ENCODE measurements at regions not wholly inside any gene's neighbourhood (a gene's known extent, or its start where the extent isn't known, plus 50 kb on each side); places are given as distances from the start of the nearest gene placed in this dataset.
A peak's percentile ranks its signal among the peaks of the same experiment; 100 is the strongest.

GRCh38 chr2:88855620-88856408, 164.3 kb downstream of the RPIA start:
- no peaks in the 10 kb centered on the region for H3K36me3 ChIP-seq (ENCODE audit: control insufficient read depth, insufficient read depth, low read length)
- no peaks in the 10 kb centered on the region for H3K36me3 Mint-ChIP-seq (ENCODE audit: insufficient read depth, unreplicated experiment)
- BruUV-seq (replicated peaks): no TSS peak
- no peak overlapping the region for H3K4me3 ChIP-seq (ENCODE audit: low read depth, low read length)
- peaks cover 10% of the 10 kb centered on the region for H3K27me3 Mint-ChIP-seq (ENCODE audit: insufficient read depth, unreplicated experiment)
- ChIA-PET POLR2A (interaction anchor here (0.6 kb wide), 1 partner anchor 304 kb away, joined by 4 read pairs; no protein-coding TSS in a partner anchor), CTCF (no interaction called here)
- no peak overlapping the region for H3K27ac Mint-ChIP-seq (ENCODE audit: unreplicated experiment)
- H3K9me3 Mint-ChIP-seq (ENCODE audit: unreplicated experiment): no peaks in the 10 kb centered on the region
- H3K4me3 Mint-ChIP-seq (ENCODE audit: unreplicated experiment): no peak overlapping the region
- no peak for TF ChIP-seq CTCF (IDR thresholded peaks at IDR 0.05; ENCODE audit: insufficient read depth in 1 of 2, low read depth in 1 of 2, low read length in 1 of 2, severe bottlenecking in 1 of 2, unreplicated experiment in 1 of 2)
- peaks cover 15% of the 10 kb centered on the region for H3K4me1 ChIP-seq
- no peaks in the 10 kb centered on the region for H3K9me3 ChIP-seq
- intact Hi-C loops (cut with micrococcal nuclease; ENCODE audit: unreplicated experiment): no loop called here
- peaks cover 13% of the 10 kb centered on the region for H3K4me1 Mint-ChIP-seq (ENCODE audit: low read depth, unreplicated experiment)
- H3K27me3 ChIP-seq (replicated peaks; ENCODE audit: control insufficient read depth, insufficient read depth, low read length): no peaks in the 10 kb centered on the region
- no peak for DNase-seq

- Histone ChIP-seq H3K4me3 (ENCODE audit: low read depth, low read length) (no peak overlapping the region), H3K27me3 (replicated peaks; ENCODE audit: control insufficient read depth, insufficient read depth, low read length) (no peaks in the 10 kb centered on the region), H3K4me1 (peaks cover 15% of the 10 kb centered on the region), H3K9me3 (no peaks in the 10 kb centered on the region), H3K36me3 (ENCODE audit: control insufficient read depth, insufficient read depth, low read length) (no peaks in the 10 kb centered on the region)
- H3K27ac Mint-ChIP-seq (ENCODE audit: unreplicated experiment): no peak overlapping the region
- BruUV-seq (replicated peaks): no TSS peak
- no peak for TF ChIP-seq CTCF (IDR thresholded peaks at IDR 0.05; ENCODE audit: insufficient read depth in 1 of 2, low read depth in 1 of 2, low read length in 1 of 2, severe bottlenecking in 1 of 2, unreplicated experiment in 1 of 2)
- peaks cover 16% of the 10 kb centered on the region for H3K27me3 Mint-ChIP-seq (ENCODE audit: insufficient read depth, unreplicated experiment)
- H3K4me1 Mint-ChIP-seq (ENCODE audit: low read depth, unreplicated experiment): peaks cover 13% of the 10 kb centered on the region
- DNase-seq: no peak
- POLR2A ChIA-PET: no interaction called here
- CTCF ChIA-PET: no interaction called here
- H3K4me3 Mint-ChIP-seq (ENCODE audit: unreplicated experiment): no peak overlapping the region
- intact Hi-C loops (cut with micrococcal nuclease; ENCODE audit: unreplicated experiment): no loop called here
- H3K36me3 Mint-ChIP-seq (ENCODE audit: insufficient read depth, unreplicated experiment): no peaks in the 10 kb centered on the region
- H3K9me3 Mint-ChIP-seq (ENCODE audit: unreplicated experiment): no peaks in the 10 kb centered on the region
Observed at GRCh38 chr2:88856409-88857135, 165.1 kb downstream of the RPIA start.

GRCh38 chr2:88857274-88857741, 165.8 kb downstream of the RPIA start:
- Histone ChIP-seq H3K36me3 (ENCODE audit: control insufficient read depth, insufficient read depth, low read length) (no peaks in the 10 kb centered on the region), H3K27me3 (replicated peaks; ENCODE audit: control insufficient read depth, insufficient read depth, low read length) (no peaks in the 10 kb centered on the region), H3K4me1 (peaks cover 15% of the 10 kb centered on the region), H3K4me3 (ENCODE audit: low read depth, low read length) (no peak overlapping the region), H3K9me3 (no peaks in the 10 kb centered on the region)
- CTCF ChIA-PET: interaction anchor here (1.0 kb wide), 1 partner anchor 26 kb away, joined by 3 read pairs; no protein-coding TSS in a partner anchor
- TF ChIP-seq CTCF (IDR thresholded peaks at IDR 0.05; ENCODE audit: insufficient read depth in 1 of 2, low read depth in 1 of 2, low read length in 1 of 2, severe bottlenecking in 1 of 2, unreplicated experiment in 1 of 2): no peak
- no TSS peak for BruUV-seq (replicated peaks)
- no peaks in the 10 kb centered on the region for H3K36me3 Mint-ChIP-seq (ENCODE audit: insufficient read depth, unreplicated experiment)
- POLR2A ChIA-PET: no interaction called here
- intact Hi-C loops (cut with micrococcal nuclease; ENCODE audit: unreplicated experiment): no loop called here
- no peaks in the 10 kb centered on the region for H3K9me3 Mint-ChIP-seq (ENCODE audit: unreplicated experiment)
- peak; percentile 62 to 72 for DNase-seq
- no peak overlapping the region for H3K4me3 Mint-ChIP-seq (ENCODE audit: unreplicated experiment)
- peaks cover 15% of the 10 kb centered on the region for H3K27me3 Mint-ChIP-seq (ENCODE audit: insufficient read depth, unreplicated experiment)
- peaks cover 13% of the 10 kb centered on the region for H3K4me1 Mint-ChIP-seq (ENCODE audit: low read depth, unreplicated experiment)
- H3K27ac Mint-ChIP-seq (ENCODE audit: unreplicated experiment): no peak overlapping the region
